PC-9 (cell line): ENCODE measurements at regions not wholly inside any gene's neighbourhood (a gene's known extent, or its start where the extent isn't known, plus 50 kb on each side); places are given as distances from the start of the nearest gene placed in this dataset.

ENCODE experiments used
- BruUV-seq: library from RNA; stranded (reverse); fragments of 400-500 nt; replicated peaks from 2 replicates; lab custom pipeline; 2021; lab: Mats Ljungman, UMichigan
- CTCF ChIA-PET: fragments of 300-600 bp; sonication (Branson Sonifier 250); formaldehyde crosslinking; loops from one replicate; lab custom pipeline; 2022; ENCODE audit warnings: antibody characterized with exemption; lab: Charles Lee
- POLR2A ChIA-PET: fragments of 300-600 bp; sonication (Branson Sonifier 250); formaldehyde crosslinking; loops from one replicate; lab custom pipeline; 2022; ENCODE audit warnings: antibody characterized with exemption; ENCODE audit not compliant: unreplicated experiment; lab: Charles Lee
- DNase-seq, 2 experiments: peaks; one replicate each; pipeline versions ENCODE4 v3.0.0 to v3.0.0-alpha.2; 2015 to 2022; ENCODE audit warnings: mixed read lengths in 1 of 2
- H2AFZ ChIP-seq: fragments of 200-600 bp; sonication (generic); 2 replicates; pipeline ENCODE4 v1.8.1; 2017; ENCODE audit warnings: antibody characterized with exemption
- H3F3A ChIP-seq: fragments of 200-600 bp; sonication (generic); 2 replicates; pipeline ENCODE4 v1.8.1; 2017; ENCODE audit warnings: antibody characterized with exemption, mild to moderate bottlenecking, low read depth; ENCODE audit not compliant: insufficient read depth
- H3K27ac ChIP-seq: fragments of 200-600 bp; sonication (generic); 2 replicates; pipeline ENCODE4 v1.6.1; 2016; ENCODE audit warnings: mixed run types
- H3K27me3 ChIP-seq: fragments of 200-600 bp; sonication (generic); 2 replicates; pipeline ENCODE4 v1.6.1; 2016; ENCODE audit warnings: low read depth, mixed run types; ENCODE audit not compliant: insufficient read depth
- H3K36me3 ChIP-seq: fragments of 200-600 bp; sonication (generic); 2 replicates; pipeline ENCODE4 v1.6.1; 2016; ENCODE audit warnings: low read depth, mixed run types
- H3K4me1 ChIP-seq: fragments of 200-600 bp; sonication (generic); replicated peaks from 2 replicates; pipeline ENCODE4 v1.6.1; 2016; ENCODE audit warnings: mixed run types; ENCODE audit not compliant: insufficient read depth
- H3K4me2 ChIP-seq: fragments of 200-600 bp; sonication (generic); 2 replicates; pipeline ENCODE4 v1.6.1; 2017; ENCODE audit warnings: mixed run types
- H3K4me3 ChIP-seq: fragments of 200-600 bp; sonication (generic); 2 replicates; pipeline ENCODE4 v1.6.1; 2016; ENCODE audit warnings: mixed run types
- H3K79me2 ChIP-seq: fragments of 200-600 bp; sonication (generic); 2 replicates; pipeline ENCODE4 v1.6.1; 2017; ENCODE audit warnings: low read depth, mixed run types
- H3K9me2 ChIP-seq: fragments of 200-600 bp; sonication (generic); 2 replicates; pipeline ENCODE4 v1.8.1; 2017; ENCODE audit warnings: mild to moderate bottlenecking; ENCODE audit not compliant: insufficient read depth
- H3K9me3 ChIP-seq: fragments of 200-600 bp; sonication (generic); 2 replicates; pipeline ENCODE4 v1.8.1; 2016; ENCODE audit warnings: low read depth; ENCODE audit not compliant: insufficient read depth
- H4K20me1 ChIP-seq: fragments of 200-600 bp; sonication (generic); 2 replicates; pipeline ENCODE4 v1.8.1; 2017; ENCODE audit not compliant: insufficient read depth
- CTCF ChIP-seq: fragments of 200-600 bp; sonication (generic); conservative IDR thresholded peaks from 2 replicates; pipeline ENCODE4 v1.6.1; 2017; ENCODE audit warnings: mixed run types, antibody characterized with exemption, mild to moderate bottlenecking, moderate library complexity
- EZH2 ChIP-seq: fragments of 200-600 bp; sonication (generic); IDR thresholded peaks from 2 replicates; pipeline ENCODE4 v1.8.0; 2017; ENCODE audit warnings: antibody characterized with exemption, low read depth
- intact Hi-C: fragments of 100-400 bp; cut with micrococcal nuclease; formaldehyde crosslinking; loops from one replicate; pipeline ENCODE4 v1.10.0; 2022; ENCODE audit not compliant: unreplicated experiment

- Histone ChIP-seq H3K9me2 (no peaks in the 10 kb centered on the region; the same call in 1 of the 2 replicates), H3K9me3 (0 out of 2 replicates have a peak, but pooled peaks cover 4% of the 10 kb centered on the region), H3F3A (no peaks in the 10 kb centered on the region), H3K4me2 (no peak overlapping the region), H3K27ac (no peak overlapping the region), H3K79me2 (no peaks in the 10 kb centered on the region), H4K20me1 (no peaks in the 10 kb centered on the region), H3K4me3 (no peak overlapping the region), H2AFZ (0 out of 2 replicates have a peak overlapping the region, but pooled peaks have one; percentile 9), H3K36me3 (no peaks in the 10 kb centered on the region), H3K4me1 (no peaks in the 10 kb centered on the region), H3K27me3 (no peaks in the 10 kb centered on the region)
- CTCF ChIA-PET = no interaction called here
- POLR2A ChIA-PET = no interaction called here
- no peak for DNase-seq
- intact Hi-C loops = no loop called here
- no TSS peak for BruUV-seq
- TF ChIP-seq CTCF (no peak), EZH2 (no peak)
Observed at GRCh38 chr6:101102702-101103101, 221.6 kb upstream of the ASCC3 start.

- DNase-seq = no peak
- POLR2A ChIA-PET = no interaction called here
- no peak overlapping the region for H2AFZ ChIP-seq
- no peak overlapping the region for H3K4me3 ChIP-seq
- BruUV-seq = no TSS peak
- H4K20me1 ChIP-seq = no peaks in the 10 kb centered on the region
- no peaks in the 10 kb centered on the region for H3F3A ChIP-seq
- no peaks in the 10 kb centered on the region for H3K9me2 ChIP-seq
- H3K27me3 ChIP-seq = no peaks in the 10 kb centered on the region
- no peaks in the 10 kb centered on the region for H3K9me3 ChIP-seq
- H3K4me2 ChIP-seq = no peak overlapping the region
- H3K79me2 ChIP-seq = no peaks in the 10 kb centered on the region
- no peaks in the 10 kb centered on the region for H3K4me1 ChIP-seq
- intact Hi-C loops = no loop called here
- no peak for TF ChIP-seq EZH2
- TF ChIP-seq CTCF = no peak
- CTCF ChIA-PET = no interaction called here
- no peak overlapping the region for H3K27ac ChIP-seq
- H3K36me3 ChIP-seq = no peaks in the 10 kb centered on the region
Observed at GRCh38 chr6:101108286-101108685, 227.2 kb upstream of the ASCC3 start.

GRCh38 chr6:101110814-101111213, 229.7 kb upstream of the ASCC3 start:
- no peaks in the 10 kb centered on the region for H3K4me1 ChIP-seq
- H3K79me2 ChIP-seq = no peaks in the 10 kb centered on the region
- no peak overlapping the region for H3K4me2 ChIP-seq
- BruUV-seq = no TSS peak
- no peaks in the 10 kb centered on the region for H3K27me3 ChIP-seq
- ChIA-PET CTCF (no interaction called here), POLR2A (no interaction called here)
- no peaks in the 10 kb centered on the region for H3K9me3 ChIP-seq
- no peak overlapping the region for H2AFZ ChIP-seq
- TF ChIP-seq CTCF = no peak
- TF ChIP-seq EZH2 = no peak
- no peak overlapping the region for H3K27ac ChIP-seq
- intact Hi-C loops = no loop called here
- no peaks in the 10 kb centered on the region for H3K36me3 ChIP-seq
- no peak for DNase-seq
- H3K9me2 ChIP-seq = no peaks in the 10 kb centered on the region
- no peaks in the 10 kb centered on the region for H3F3A ChIP-seq
- H3K4me3 ChIP-seq = no peak overlapping the region
- no peaks in the 10 kb centered on the region for H4K20me1 ChIP-seq
